Mononuclear cell (primary cell): ENCODE measurements at regions not wholly inside any gene's neighbourhood (a gene's known extent, or its start where the extent isn't known, plus 50 kb on each side); places are given as distances from the start of the nearest gene placed in this dataset.

Experiments
- H3K27me3 ChIP-seq: 2 replicates; pipeline ENCODE4 v1.6.0; 2011; ENCODE audit warnings: low read length, control low read depth; ENCODE audit not compliant: insufficient read depth
- H3K4me1 ChIP-seq: 2 replicates; pipeline ENCODE4 v1.5.1; 2011; ENCODE audit warnings: mild to moderate bottlenecking, low read length, control low read depth; ENCODE audit not compliant: insufficient read depth
- H3K4me3 ChIP-seq: 2 replicates; pipeline ENCODE4 v1.5.1; 2011; ENCODE audit warnings: mild to moderate bottlenecking, low read length, moderate library complexity
- H3K9me3 ChIP-seq: 2 replicates; pipeline ENCODE4 v1.5.1; 2011; ENCODE audit warnings: low read depth, mild to moderate bottlenecking, control low read depth, low read length

- Histone ChIP-seq H3K4me1 (no peaks in the 10 kb centered on the region), H3K9me3 (no peaks in the 10 kb centered on the region), H3K4me3 (no peak overlapping the region), H3K27me3 (no peaks in the 10 kb centered on the region)
Observed at GRCh38 chr5:6847870-6848269, 134.6 kb downstream of the TENT4A start.

- H3K9me3 ChIP-seq: no peaks in the 10 kb centered on the region
- no peak overlapping the region for H3K4me3 ChIP-seq
- H3K27me3 ChIP-seq: no peaks in the 10 kb centered on the region
- H3K4me1 ChIP-seq: no peaks in the 10 kb centered on the region
Observed at GRCh38 chr5:6849316-6850105, 136.3 kb downstream of the TENT4A start.

GRCh38 chr5:6850106-6850432 lies 136.8 kb downstream of the TENT4A start:
- H3K27me3 ChIP-seq: no peaks in the 10 kb centered on the region
- no peaks in the 10 kb centered on the region for H3K4me1 ChIP-seq

GRCh38 chr5:6856653-6857052 lies 143.4 kb downstream of the TENT4A start:
- Histone ChIP-seq H3K4me3 (no peak overlapping the region), H3K4me1 (no peaks in the 10 kb centered on the region), H3K9me3 (no peaks in the 10 kb centered on the region), H3K27me3 (no peaks in the 10 kb centered on the region)

More at GRCh38 chr5:6850106-6850432, 136.8 kb downstream of the TENT4A start:
- Histone ChIP-seq H3K9me3 (no peaks in the 10 kb centered on the region), H3K4me3 (no peak overlapping the region)

- Histone ChIP-seq H3K4me1 (no peaks in the 10 kb centered on the region), H3K9me3 (no peaks in the 10 kb centered on the region), H3K4me3 (no peak overlapping the region), H3K27me3 (no peaks in the 10 kb centered on the region)
Observed at GRCh38 chr5:6858419-6858818, 145.2 kb downstream of the TENT4A start.

- Histone ChIP-seq H3K4me1 (no peaks in the 10 kb centered on the region), H3K9me3 (no peaks in the 10 kb centered on the region), H3K4me3 (no peak overlapping the region), H3K27me3 (no peaks in the 10 kb centered on the region)
Observed at GRCh38 chr5:6859023-6859422, 145.8 kb downstream of the TENT4A start.

- Histone ChIP-seq H3K9me3 (no peaks in the 10 kb centered on the region), H3K4me1 (no peaks in the 10 kb centered on the region), H3K4me3 (no peak overlapping the region), H3K27me3 (no peaks in the 10 kb centered on the region)
Observed at GRCh38 chr5:6859951-6860638, 146.9 kb downstream of the TENT4A start.

- no peaks in the 10 kb centered on the region for H3K9me3 ChIP-seq
- no peak overlapping the region for H3K4me3 ChIP-seq
- no peaks in the 10 kb centered on the region for H3K27me3 ChIP-seq
- no peaks in the 10 kb centered on the region for H3K4me1 ChIP-seq
Observed at GRCh38 chr5:6861036-6861435, 147.8 kb downstream of the TENT4A start.

GRCh38 chr5:6861667-6862066 lies 148.4 kb downstream of the TENT4A start:
- Histone ChIP-seq H3K4me1 (no peaks in the 10 kb centered on the region), H3K9me3 (no peaks in the 10 kb centered on the region), H3K27me3 (no peaks in the 10 kb centered on the region), H3K4me3 (no peak overlapping the region)

GRCh38 chr5:6862306-6862705 lies 149.1 kb downstream of the TENT4A start:
- no peaks in the 10 kb centered on the region for H3K4me1 ChIP-seq
- no peaks in the 10 kb centered on the region for H3K27me3 ChIP-seq
- H3K4me3 ChIP-seq: no peak overlapping the region
- H3K9me3 ChIP-seq: no peaks in the 10 kb centered on the region

GRCh38 chr5:6867712-6868111 lies 154.5 kb downstream of the TENT4A start:
- H3K4me3 ChIP-seq: no peak overlapping the region
- H3K27me3 ChIP-seq: no peaks in the 10 kb centered on the region
- H3K4me1 ChIP-seq: no peaks in the 10 kb centered on the region
- no peaks in the 10 kb centered on the region for H3K9me3 ChIP-seq

GRCh38 chr5:6868171-6868570 lies 154.9 kb downstream of the TENT4A start:
- Histone ChIP-seq H3K4me3 (no peak overlapping the region), H3K27me3 (no peaks in the 10 kb centered on the region), H3K4me1 (no peaks in the 10 kb centered on the region), H3K9me3 (no peaks in the 10 kb centered on the region)

- H3K27me3 ChIP-seq: no peaks in the 10 kb centered on the region
- no peaks in the 10 kb centered on the region for H3K9me3 ChIP-seq
- H3K4me1 ChIP-seq: no peaks in the 10 kb centered on the region
- H3K4me3 ChIP-seq: no peak overlapping the region
Observed at GRCh38 chr5:6868575-6869215, 155.5 kb downstream of the TENT4A start.

GRCh38 chr5:6869677-6870076 lies 156.4 kb downstream of the TENT4A start:
- no peaks in the 10 kb centered on the region for H3K27me3 ChIP-seq
- H3K9me3 ChIP-seq: no peaks in the 10 kb centered on the region
- no peak overlapping the region for H3K4me3 ChIP-seq
- H3K4me1 ChIP-seq: no peaks in the 10 kb centered on the region

- no peak overlapping the region for H3K4me3 ChIP-seq
- no peaks in the 10 kb centered on the region for H3K27me3 ChIP-seq
- no peaks in the 10 kb centered on the region for H3K9me3 ChIP-seq
- H3K4me1 ChIP-seq: no peaks in the 10 kb centered on the region
Observed at GRCh38 chr5:6872441-6873160, 159.4 kb downstream of the TENT4A start.
